Activated gamma-delta T cell treated with Interleukin-2 at 50 U/mL for 16 hours (primary cell): ENCODE measurements at regions not wholly inside any gene's neighbourhood (a gene's known extent, or its start where the extent isn't known, plus 50 kb on each side); places are given as distances from the start of the nearest gene placed in this dataset.

Source experiments
- DNase-seq: peaks from one replicate; pipeline ENCODE4 v3.0.0-alpha.2; 2020

- DNase-seq, result no peak
These were observed 425.6 kb downstream of the TUSC7 start for GRCh38 chr3:117135207-117135606.

- DNase-seq, result no peak
These were observed 426.4 kb downstream of the TUSC7 start for GRCh38 chr3:117136003-117136402.

- DNase-seq, result no peak
These were observed 427.5 kb downstream of the TUSC7 start for GRCh38 chr3:117137065-117137464.

GRCh38 chr3:117139681-117140080 lies 430.1 kb downstream of the TUSC7 start:
- no peak for DNase-seq

- no peak for DNase-seq
These were observed 432.2 kb downstream of the TUSC7 start for GRCh38 chr3:117141812-117142211.

GRCh38 chr3:117144853-117145252 lies 435.3 kb downstream of the TUSC7 start:
- DNase-seq, result no peak

GRCh38 chr3:117145677-117146076 lies 436.1 kb downstream of the TUSC7 start:
- DNase-seq, result no peak

- no peak for DNase-seq
These were observed 437.0 kb downstream of the TUSC7 start for GRCh38 chr3:117146571-117146970.

- DNase-seq, result no peak
These were observed 440.0 kb downstream of the TUSC7 start for GRCh38 chr3:117149584-117149983.

GRCh38 chr3:117150628-117151027 lies 441.0 kb downstream of the TUSC7 start:
- no peak for DNase-seq

- no peak for DNase-seq
These were observed 450.6 kb downstream of the TUSC7 start for GRCh38 chr3:117160176-117160575.

- DNase-seq, result no peak
These were observed 452.2 kb downstream of the TUSC7 start for GRCh38 chr3:117161816-117162215.

GRCh38 chr3:117165176-117165575 lies 455.6 kb downstream of the TUSC7 start:
- no peak for DNase-seq

- DNase-seq, result no peak
These were observed 456.0 kb downstream of the TUSC7 start for GRCh38 chr3:117165601-117166051.

- no peak for DNase-seq
These were observed 459.3 kb downstream of the TUSC7 start for GRCh38 chr3:117168896-117169295.

GRCh38 chr3:117170094-117170493 lies 460.5 kb downstream of the TUSC7 start:
- no peak for DNase-seq

GRCh38 chr3:117171124-117171523 lies 461.5 kb downstream of the TUSC7 start:
- no peak for DNase-seq

- DNase-seq, result no peak
These were observed 462.8 kb downstream of the TUSC7 start for GRCh38 chr3:117172426-117172825.

GRCh38 chr3:117181222-117181621 lies 471.6 kb downstream of the TUSC7 start:
- DNase-seq, result no peak

GRCh38 chr3:117184574-117184973 lies 475.0 kb downstream of the TUSC7 start:
- no peak for DNase-seq

GRCh38 chr3:117191245-117191644 lies 481.7 kb downstream of the TUSC7 start:
- DNase-seq, result no peak

GRCh38 chr3:117192888-117193287 lies 483.3 kb downstream of the TUSC7 start:
- no peak for DNase-seq

- DNase-seq, result no peak
These were observed 483.8 kb downstream of the TUSC7 start for GRCh38 chr3:117193390-117193789.

GRCh38 chr3:117195034-117195433 lies 485.5 kb downstream of the TUSC7 start:
- DNase-seq, result no peak

- no peak for DNase-seq
These were observed 491.4 kb downstream of the TUSC7 start for GRCh38 chr3:117200962-117201361.
